GM12891 (cell line): ENCODE measurements at regions not wholly inside any gene's neighbourhood (a gene's known extent, or its start where the extent isn't known, plus 50 kb on each side); places are given as distances from the start of the nearest gene placed in this dataset.

Experiments
- PAX5 ChIP-seq: IDR thresholded peaks from 2 replicates; pipeline ENCODE4 v1.6.1; 2011; ENCODE audit warnings: low read length, moderate library complexity, mild to moderate bottlenecking; ENCODE audit not compliant: insufficient read depth, severe bottlenecking
- POLR2A ChIP-seq: IDR thresholded peaks from 2 replicates; pipeline ENCODE4 v1.6.1; 2011; ENCODE audit warnings: low read depth, low read length, control low read depth
- POLR2AphosphoS5 ChIP-seq: IDR thresholded peaks from 2 replicates; pipeline ENCODE4 v1.6.1; 2011; ENCODE audit warnings: low read depth, low read length, control low read depth
- POU2F2 ChIP-seq: IDR thresholded peaks from 2 replicates; pipeline ENCODE4 v1.6.1; 2011; ENCODE audit warnings: low read depth, mild to moderate bottlenecking, control low read depth, low read length, moderate library complexity
- SPI1 ChIP-seq: IDR thresholded peaks from 2 replicates; pipeline ENCODE4 v1.6.1; 2011; ENCODE audit warnings: low read depth, low read length, control low read depth
- TAF1 ChIP-seq: IDR thresholded peaks from 2 replicates; pipeline ENCODE4 v1.6.1; 2011; ENCODE audit warnings: low read depth, low read length, control low read depth

GRCh38 chr6:54609981-54610380 is 236.6 kb upstream of the FAM83B start:
- TF ChIP-seq POLR2A: no peak
- no peak for TF ChIP-seq POLR2AphosphoS5
- no peak for TF ChIP-seq SPI1
- TF ChIP-seq POU2F2: no peak
- TF ChIP-seq TAF1: no peak
- no peak for TF ChIP-seq PAX5
